ENCODE measurements at regions not wholly inside any gene's neighbourhood (a gene's known extent, or its start where the extent isn't known, plus 50 kb on each side); places are given as distances from the start of the nearest gene placed in this dataset.

GRCh38 chr20:24070679-24071078, 82.1 kb upstream of the GGTLC1 start:
- Histone ChIP-seq H3K27me3 (ENCODE audit: low read length) (no peaks in the 10 kb centered on the region), H3K79me2 (ENCODE audit: low read length) (no peaks in the 10 kb centered on the region), H3K4me2 (ENCODE audit: low read length) (no peak overlapping the region), H3K4me3 (ENCODE audit: low read length) (no peak overlapping the region), H3K9me3 (ENCODE audit: low read length) (0 out of 2 replicates have a peak, but pooled peaks cover 8% of the 10 kb centered on the region), H4K20me1 (ENCODE audit: low read length) (no peaks in the 10 kb centered on the region), H2AFZ (ENCODE audit: low read length) (no peak overlapping the region), H3K9ac (ENCODE audit: low read length) (no peak overlapping the region), H3K9me2 (replicated peaks; ENCODE audit: low read length) (no peaks in the 10 kb centered on the region), H3K27ac (ENCODE audit: low read length) (no peak overlapping the region), H3K36me3 (ENCODE audit: low read depth, low read length) (no peaks in the 10 kb centered on the region), H3F3A (ENCODE audit: low read length, unreplicated experiment) (no peaks in the 10 kb centered on the region), H3K4me1 (ENCODE audit: insufficient read depth, low read length) (no peaks in the 10 kb centered on the region)
- DNase-seq (no peak), ATAC-seq (no peak)
- ChIA-PET CTCF (no interaction called here), POLR2A (ENCODE audit: unreplicated experiment) (no interaction called here)
- intact Hi-C loops (cut with micrococcal nuclease) = no loop called here
- BruUV-seq (replicated peaks) = no TSS peak
- TF ChIP-seq EZH2 (IDR thresholded peaks at IDR 0.05; ENCODE audit: low read length, unreplicated experiment) = no peak
- TF ChIP-seq, protein P1, sequence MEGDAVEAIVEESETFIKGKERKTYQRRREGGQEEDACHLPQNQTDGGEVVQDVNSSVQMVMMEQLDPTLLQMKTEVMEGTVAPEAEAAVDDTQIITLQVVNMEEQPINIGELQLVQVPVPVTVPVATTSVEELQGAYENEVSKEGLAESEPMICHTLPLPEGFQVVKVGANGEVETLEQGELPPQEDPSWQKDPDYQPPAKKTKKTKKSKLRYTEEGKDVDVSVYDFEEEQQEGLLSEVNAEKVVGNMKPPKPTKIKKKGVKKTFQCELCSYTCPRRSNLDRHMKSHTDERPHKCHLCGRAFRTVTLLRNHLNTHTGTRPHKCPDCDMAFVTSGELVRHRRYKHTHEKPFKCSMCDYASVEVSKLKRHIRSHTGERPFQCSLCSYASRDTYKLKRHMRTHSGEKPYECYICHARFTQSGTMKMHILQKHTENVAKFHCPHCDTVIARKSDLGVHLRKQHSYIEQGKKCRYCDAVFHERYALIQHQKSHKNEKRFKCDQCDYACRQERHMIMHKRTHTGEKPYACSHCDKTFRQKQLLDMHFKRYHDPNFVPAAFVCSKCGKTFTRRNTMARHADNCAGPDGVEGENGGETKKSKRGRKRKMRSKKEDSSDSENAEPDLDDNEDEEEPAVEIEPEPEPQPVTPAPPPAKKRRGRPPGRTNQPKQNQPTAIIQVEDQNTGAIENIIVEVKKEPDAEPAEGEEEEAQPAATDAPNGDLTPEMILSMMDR (conservative IDR thresholded peaks at IDR 0.05; ENCODE audit: low read depth, low read length) = no peak
- TF ChIP-seq EZH2phosphoT487 (IDR thresholded peaks at IDR 0.05; ENCODE audit: borderline replicate concordance, low read length) = no peak

GRCh38 chr20:24066076-24066700, 77.6 kb upstream of the GGTLC1 start:
- Histone ChIP-seq H2AFZ (ENCODE audit: low read length) (no peak overlapping the region), H4K20me1 (ENCODE audit: low read length) (no peaks in the 10 kb centered on the region), H3K9me2 (replicated peaks; ENCODE audit: low read length) (no peaks in the 10 kb centered on the region), H3K4me3 (ENCODE audit: low read length) (no peak overlapping the region), H3K9ac (ENCODE audit: low read length) (no peak overlapping the region), H3K9me3 (ENCODE audit: low read length) (0 out of 2 replicates have a peak, but pooled peaks cover 8% of the 10 kb centered on the region), H3K4me1 (ENCODE audit: insufficient read depth, low read length) (no peaks in the 10 kb centered on the region), H3F3A (ENCODE audit: low read length, unreplicated experiment) (no peaks in the 10 kb centered on the region), H3K27me3 (ENCODE audit: low read length) (no peaks in the 10 kb centered on the region), H3K4me2 (ENCODE audit: low read length) (no peak overlapping the region), H3K36me3 (ENCODE audit: low read depth, low read length) (no peaks in the 10 kb centered on the region), H3K27ac (ENCODE audit: low read length) (no peak overlapping the region), H3K79me2 (ENCODE audit: low read length) (no peaks in the 10 kb centered on the region)
- CTCF ChIA-PET = no interaction called here
- TF ChIP-seq EZH2 (IDR thresholded peaks at IDR 0.05; ENCODE audit: low read length, unreplicated experiment) (no peak), EZH2phosphoT487 (IDR thresholded peaks at IDR 0.05; ENCODE audit: borderline replicate concordance, low read length) (no peak)
- TF ChIP-seq, protein P1 (conservative IDR thresholded peaks at IDR 0.05; ENCODE audit: low read depth, low read length) = no peak
- ATAC-seq = no peak
- intact Hi-C loops (cut with micrococcal nuclease) = no loop called here
- BruUV-seq (replicated peaks) = no TSS peak
- DNase-seq = no peak
- POLR2A ChIA-PET (ENCODE audit: unreplicated experiment) = no interaction called here

GRCh38 chr20:24064915-24065314, 76.3 kb upstream of the GGTLC1 start:
- no peak for TF ChIP-seq EZH2phosphoT487 (IDR thresholded peaks at IDR 0.05; ENCODE audit: borderline replicate concordance, low read length)
- no peak for TF ChIP-seq EZH2 (IDR thresholded peaks at IDR 0.05; ENCODE audit: low read length, unreplicated experiment)
- TF ChIP-seq, protein P1 (conservative IDR thresholded peaks at IDR 0.05; ENCODE audit: low read depth, low read length) = no peak
- no peak for DNase-seq
- no peak overlapping the region for H3K9ac ChIP-seq (ENCODE audit: low read length)
- H2AFZ ChIP-seq (ENCODE audit: low read length) = no peak overlapping the region
- H3K9me3 ChIP-seq (ENCODE audit: low read length) = no peaks in the 10 kb centered on the region
- no TSS peak for BruUV-seq (replicated peaks)
- intact Hi-C loops (cut with micrococcal nuclease) = no loop called here
- ATAC-seq = no peak
- H3K27ac ChIP-seq (ENCODE audit: low read length) = no peak overlapping the region
- no peaks in the 10 kb centered on the region for H3K4me1 ChIP-seq (ENCODE audit: insufficient read depth, low read length)
- no peaks in the 10 kb centered on the region for H3K27me3 ChIP-seq (ENCODE audit: low read length)
- no peaks in the 10 kb centered on the region for H3K36me3 ChIP-seq (ENCODE audit: low read depth, low read length)
- H3F3A ChIP-seq (ENCODE audit: low read length, unreplicated experiment) = no peaks in the 10 kb centered on the region
- H3K79me2 ChIP-seq (ENCODE audit: low read length) = no peaks in the 10 kb centered on the region
- POLR2A ChIA-PET (ENCODE audit: unreplicated experiment) = no interaction called here
- no peak overlapping the region for H3K4me3 ChIP-seq (ENCODE audit: low read length)
- H3K9me2 ChIP-seq (replicated peaks; ENCODE audit: low read length) = no peaks in the 10 kb centered on the region
- no peaks in the 10 kb centered on the region for H4K20me1 ChIP-seq (ENCODE audit: low read length)
- no peak overlapping the region for H3K4me2 ChIP-seq (ENCODE audit: low read length)
- CTCF ChIA-PET = no interaction called here
